IgD-negative memory B cell (primary cell): ENCODE measurements at regions not wholly inside any gene's neighbourhood (a gene's known extent, or its start where the extent isn't known, plus 50 kb on each side); places are given as distances from the start of the nearest gene placed in this dataset.

Experiments used
- H3K27ac Mint-ChIP-seq, 3 donors: one replicate each; pipeline ENCODE4 v1.8.0; 2020 to 2022; ENCODE audit warnings: mild to moderate bottlenecking in 3 of 3, mixed read lengths in 3 of 3, moderate library complexity in 1 of 3
- H3K27me3 Mint-ChIP-seq: one replicate; pipeline ENCODE4 v1.8.0; 2021; ENCODE audit warnings: mixed read lengths
- H3K36me3 Mint-ChIP-seq: one replicate; pipeline ENCODE4 v1.8.0; 2020; ENCODE audit warnings: mild to moderate bottlenecking, mixed read lengths
- H3K4me1 Mint-ChIP-seq, 3 donors: one replicate each; pipeline ENCODE4 v1.8.0; 2020 to 2022; ENCODE audit warnings: mixed read lengths in 3 of 3, mild to moderate bottlenecking in 1 of 3
- H3K4me3 Mint-ChIP-seq, 4 donors: one replicate each; pipeline ENCODE4 v1.8.0; 2020 to 2022; ENCODE audit warnings: mild to moderate bottlenecking in 4 of 4, mixed read lengths in 4 of 4, moderate library complexity in 3 of 4
- H3K9me3 Mint-ChIP-seq, 3 donors: one replicate each; pipeline ENCODE4 v1.8.0; 2020 to 2021; ENCODE audit warnings: mixed read lengths in 3 of 3, mild to moderate bottlenecking in 1 of 3

DNA sequence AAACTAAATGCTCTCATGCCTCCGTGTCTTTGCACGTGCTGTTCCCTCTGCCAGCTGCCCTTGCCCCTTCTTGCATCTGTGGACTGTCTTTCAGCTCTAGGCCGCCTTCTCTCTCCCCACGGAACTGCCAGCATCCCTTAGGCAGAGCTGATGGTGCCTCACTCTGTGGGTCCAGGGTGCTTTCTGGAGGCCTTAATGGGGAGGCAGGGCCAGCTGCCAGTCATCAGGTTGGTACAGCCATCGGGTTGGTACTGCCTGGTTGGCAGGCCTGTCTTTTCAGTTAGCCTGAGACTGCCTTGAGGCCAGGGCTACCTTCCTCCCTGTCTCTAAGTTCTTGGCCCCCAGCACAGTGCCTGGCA lies 61.4 kb upstream of the TARBP1 start:
- Mint-ChIP-seq H3K36me3 (no peaks in the 10 kb centered on the region), H3K9me3 (no peaks in the 10 kb centered on the region), H3K27ac (peak overlapping the region in 1 of 3 donors; percentile 72), H3K4me3 (no peak overlapping the region), H3K27me3 (peaks cover 3% of the 10 kb centered on the region), H3K4me1 (peaks cover 0 to 2% (median 0%) of the 10 kb centered on the region in 3 donors)

GRCh38 chr1:234539666-234540403 lies 60.9 kb upstream of the TARBP1 start:
- Mint-ChIP-seq H3K9me3 (no peaks in the 10 kb centered on the region), H3K4me1 (peaks cover 0 to 2% (median 0%) of the 10 kb centered on the region in 3 donors), H3K27ac (no peak overlapping the region), H3K27me3 (peaks cover 3% of the 10 kb centered on the region), H3K4me3 (no peak overlapping the region), H3K36me3 (no peaks in the 10 kb centered on the region)

GRCh38 chr1:234538930-234539649 lies 60.1 kb upstream of the TARBP1 start:
- Mint-ChIP-seq H3K4me1 (peaks cover 0 to 2% (median 0%) of the 10 kb centered on the region in 3 donors), H3K9me3 (no peaks in the 10 kb centered on the region), H3K4me3 (no peak overlapping the region), H3K27ac (no peak overlapping the region), H3K27me3 (peaks cover 3% of the 10 kb centered on the region), H3K36me3 (no peaks in the 10 kb centered on the region)

GRCh38 chr1:234538062-234538731 lies 59.2 kb upstream of the TARBP1 start:
- Mint-ChIP-seq H3K27ac (no peak overlapping the region), H3K9me3 (no peaks in the 10 kb centered on the region), H3K36me3 (no peaks in the 10 kb centered on the region), H3K27me3 (peaks cover 3% of the 10 kb centered on the region), H3K4me3 (no peak overlapping the region), H3K4me1 (peaks cover 0 to 2% (median 0%) of the 10 kb centered on the region in 3 donors)

- H3K27ac Mint-ChIP-seq: no peak overlapping the region
- H3K27me3 Mint-ChIP-seq: no peaks in the 10 kb centered on the region
- H3K4me1 Mint-ChIP-seq: peaks cover 0 to 2% (median 0%) of the 10 kb centered on the region in 3 donors
- H3K9me3 Mint-ChIP-seq: no peaks in the 10 kb centered on the region
- no peaks in the 10 kb centered on the region for H3K36me3 Mint-ChIP-seq
- no peak overlapping the region for H3K4me3 Mint-ChIP-seq
Measured at GRCh38 chr1:234537236-234537635, 58.3 kb upstream of the TARBP1 start.

DNA sequence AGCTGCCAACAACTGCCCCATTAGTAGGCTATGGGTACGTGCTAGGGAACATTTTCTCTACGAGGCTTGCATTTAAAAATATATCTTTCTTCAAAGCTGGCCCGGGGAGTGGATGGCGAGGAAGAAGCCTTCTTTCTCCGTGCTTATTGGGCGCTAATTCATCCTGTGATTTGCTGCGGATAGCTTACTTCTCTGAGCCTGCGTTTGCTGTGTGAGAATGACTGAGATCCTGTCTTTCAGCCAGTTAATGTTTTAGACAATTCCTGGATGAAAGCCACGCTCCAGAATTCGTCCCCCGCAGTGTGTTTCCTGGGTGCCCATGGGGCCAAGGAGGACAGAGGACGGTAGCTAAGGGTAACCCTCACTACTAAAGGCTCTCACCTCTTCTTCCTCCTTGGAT lies 57.8 kb upstream of the TARBP1 start:
- H3K36me3 Mint-ChIP-seq: no peaks in the 10 kb centered on the region
- no peak overlapping the region for H3K27ac Mint-ChIP-seq
- H3K27me3 Mint-ChIP-seq: peaks cover under 1% of the 10 kb centered on the region
- peaks cover 0 to 2% (median 0%) of the 10 kb centered on the region in 3 donors for H3K4me1 Mint-ChIP-seq
- H3K4me3 Mint-ChIP-seq: no peak overlapping the region
- no peaks in the 10 kb centered on the region for H3K9me3 Mint-ChIP-seq

DNA sequence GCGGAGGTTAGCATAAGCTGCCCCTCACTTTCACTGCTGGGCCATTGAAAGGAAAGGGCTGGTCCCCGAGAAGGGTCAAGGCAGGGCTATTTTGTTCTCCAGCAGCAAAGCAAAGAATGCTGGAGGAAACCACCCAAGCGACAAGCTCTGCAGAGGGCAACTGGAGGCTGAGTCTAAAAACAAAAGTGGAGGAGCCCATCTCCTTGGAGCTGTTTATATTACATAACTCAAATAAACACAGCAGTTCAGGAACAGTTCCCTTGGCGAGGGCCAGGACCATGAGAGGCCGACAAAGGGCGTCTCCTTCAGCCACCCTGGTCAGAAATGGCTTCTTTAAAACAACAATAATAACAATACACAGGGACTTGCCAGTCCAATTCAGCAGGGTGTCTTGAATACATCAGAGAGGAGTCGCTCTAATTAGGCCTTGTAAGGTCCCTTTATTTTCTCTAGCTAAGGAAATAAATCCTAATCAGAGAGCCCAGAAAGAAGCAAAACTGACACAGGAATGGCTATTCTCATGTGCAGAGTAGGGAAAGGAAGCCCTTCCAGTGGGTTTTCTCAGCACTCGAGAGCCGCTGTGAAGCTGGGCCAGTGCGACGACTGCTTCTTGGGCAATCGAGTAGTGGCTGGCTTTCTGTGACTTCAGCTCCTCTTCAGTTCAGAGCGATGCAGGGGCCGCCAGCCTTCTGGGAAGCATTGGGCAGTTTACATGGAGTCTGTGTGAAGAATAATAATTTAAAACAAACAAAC lies 57.0 kb upstream of the TARBP1 start:
- peaks cover 0 to 2% (median 0%) of the 10 kb centered on the region in 3 donors for H3K4me1 Mint-ChIP-seq
- H3K4me3 Mint-ChIP-seq: no peak overlapping the region
- H3K9me3 Mint-ChIP-seq: no peaks in the 10 kb centered on the region
- H3K27ac Mint-ChIP-seq: no peak overlapping the region
- H3K36me3 Mint-ChIP-seq: no peaks in the 10 kb centered on the region
- H3K27me3 Mint-ChIP-seq: peaks cover 4% of the 10 kb centered on the region

GRCh38 chr1:234535218-234535617 lies 56.2 kb upstream of the TARBP1 start:
- Mint-ChIP-seq H3K27ac (no peak overlapping the region), H3K27me3 (peaks cover 7% of the 10 kb centered on the region), H3K9me3 (no peaks in the 10 kb centered on the region), H3K4me3 (no peak overlapping the region), H3K4me1 (peaks cover 0 to 5% (median 0%) of the 10 kb centered on the region in 3 donors), H3K36me3 (no peaks in the 10 kb centered on the region)

DNA sequence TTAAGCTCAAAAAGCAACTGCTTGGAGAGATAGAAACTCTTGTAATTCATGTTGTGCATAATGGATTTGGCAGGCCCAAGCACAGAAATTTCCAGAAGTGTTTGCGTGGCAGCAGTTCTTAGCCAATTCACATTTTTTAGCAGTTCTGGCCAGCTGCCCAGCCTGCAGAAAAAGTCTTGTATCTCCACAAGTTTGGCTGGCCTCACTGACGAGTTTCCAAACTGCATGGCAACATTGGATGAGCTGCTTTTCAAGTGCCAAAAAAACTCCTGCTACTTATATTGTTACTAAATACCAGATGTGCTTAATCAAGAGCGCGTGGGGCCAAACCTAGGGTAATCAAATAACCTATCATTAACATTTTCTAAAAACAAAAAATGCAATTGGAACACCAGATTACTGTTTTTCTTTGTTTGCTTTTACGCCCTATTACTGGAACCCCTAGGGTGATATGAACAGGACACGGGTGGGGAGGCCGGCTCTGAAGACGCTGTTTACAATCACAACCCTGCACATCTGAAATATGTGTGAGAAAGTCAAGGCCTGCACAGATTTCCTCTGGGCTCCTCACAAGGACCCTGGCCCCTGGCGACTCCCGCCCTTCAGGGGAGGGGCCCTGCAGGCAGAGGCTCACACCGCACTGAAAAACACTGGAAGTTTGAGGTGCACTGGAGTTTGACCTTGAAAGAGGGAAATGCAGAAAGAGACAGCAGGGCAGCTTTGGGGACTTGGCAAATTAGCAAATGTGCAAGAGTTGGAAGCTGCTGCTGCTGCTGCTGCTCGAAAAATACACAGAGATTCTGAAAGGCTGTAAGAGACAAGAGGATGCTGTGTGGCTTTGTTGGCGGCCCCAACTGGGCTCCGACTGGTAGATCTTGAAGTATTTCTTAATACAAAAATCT lies 55.2 kb upstream of the TARBP1 start:
- no peak overlapping the region for H3K27ac Mint-ChIP-seq
- H3K4me3 Mint-ChIP-seq: no peak overlapping the region
- H3K9me3 Mint-ChIP-seq: no peaks in the 10 kb centered on the region
- H3K36me3 Mint-ChIP-seq: no peaks in the 10 kb centered on the region
- peaks cover 0 to 3% (median 0%) of the 10 kb centered on the region in 3 donors for H3K4me1 Mint-ChIP-seq
- H3K27me3 Mint-ChIP-seq: peaks cover 7% of the 10 kb centered on the region

GRCh38 chr1:234533034-234533891 lies 54.3 kb upstream of the TARBP1 start:
- Mint-ChIP-seq H3K36me3 (no peaks in the 10 kb centered on the region), H3K4me1 (peaks cover 0 to 9% (median 0%) of the 10 kb centered on the region in 3 donors), H3K27ac (no peak overlapping the region), H3K4me3 (no peak overlapping the region), H3K27me3 (peaks cover 12% of the 10 kb centered on the region), H3K9me3 (no peaks in the 10 kb centered on the region)

GRCh38 chr1:234532503-234532922 lies 53.5 kb upstream of the TARBP1 start:
- Mint-ChIP-seq H3K9me3 (no peaks in the 10 kb centered on the region), H3K27me3 (peaks cover 12% of the 10 kb centered on the region), H3K4me3 (no peak overlapping the region), H3K36me3 (no peaks in the 10 kb centered on the region), H3K4me1 (peaks cover 0 to 9% (median 0%) of the 10 kb centered on the region in 3 donors), H3K27ac (no peak overlapping the region)

DNA sequence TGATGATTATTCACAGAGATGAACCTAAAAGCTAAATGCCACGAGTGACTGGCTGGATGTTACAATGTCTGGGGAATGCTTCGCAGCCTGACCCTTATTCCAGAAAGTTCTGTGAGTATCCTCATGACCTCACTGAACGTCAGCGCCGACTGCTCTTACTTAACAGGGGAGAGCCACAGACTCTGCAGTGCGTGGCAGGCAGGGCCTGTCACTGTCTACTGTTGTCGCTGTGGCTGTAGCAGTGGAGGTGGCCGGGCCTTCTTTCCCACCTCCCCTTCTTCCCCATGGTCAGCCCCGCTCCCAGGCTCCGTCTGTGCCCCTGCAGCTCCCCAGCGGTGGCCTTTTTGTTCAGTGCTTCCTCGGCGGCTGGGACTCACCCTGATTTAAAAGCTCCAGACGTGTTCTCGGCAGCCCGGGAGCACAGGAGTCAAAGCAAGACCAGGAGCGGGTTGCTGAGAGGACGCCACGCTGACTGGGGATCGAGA lies 52.2 kb upstream of the TARBP1 start:
- Mint-ChIP-seq H3K27me3 (peaks cover 14% of the 10 kb centered on the region), H3K4me1 (peaks cover 4 to 9% (median 4%) of the 10 kb centered on the region in 3 donors), H3K36me3 (no peaks in the 10 kb centered on the region), H3K27ac (no peak overlapping the region), H3K9me3 (no peaks in the 10 kb centered on the region), H3K4me3 (no peak overlapping the region)

DNA sequence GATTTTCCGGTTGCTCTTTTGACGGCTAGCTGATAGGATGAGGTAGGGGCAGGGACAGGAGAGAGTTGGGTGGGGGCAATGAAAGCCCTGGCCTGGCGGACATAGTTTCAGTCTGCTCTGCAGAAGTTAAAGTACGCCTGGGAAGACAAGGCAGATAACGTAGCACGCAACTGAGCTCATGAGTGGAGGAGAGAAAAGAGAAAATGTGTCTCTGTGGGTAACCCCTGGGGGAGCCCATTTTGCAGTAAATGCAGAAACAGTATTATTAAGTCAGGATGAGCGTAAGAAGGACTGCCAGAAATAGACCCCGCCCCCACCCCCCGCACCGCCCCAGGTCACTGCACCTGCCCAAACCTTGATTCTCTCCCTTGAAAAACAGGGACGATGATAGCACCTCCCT lies 51.7 kb upstream of the TARBP1 start:
- Mint-ChIP-seq H3K27ac (no peak overlapping the region), H3K4me3 (no peak overlapping the region)

More for the DNA sequence above, 51.7 kb upstream of the TARBP1 start:
- Mint-ChIP-seq H3K36me3 (no peaks in the 10 kb centered on the region), H3K27me3 (peaks cover 14% of the 10 kb centered on the region), H3K9me3 (peaks cover 0 to under 1% (median 0%) of the 10 kb centered on the region in 3 donors), H3K4me1 (peaks cover 4 to 12% (median 6%) of the 10 kb centered on the region in 3 donors)
